ENCODE measurements at regions not wholly inside any gene's neighbourhood (a gene's known extent, or its start where the extent isn't known, plus 50 kb on each side); places are given as distances from the start of the nearest gene placed in this dataset.
"Not testable (repeated sequence)": the region's sequence is repeated elsewhere in the genome, so short reads cannot be mapped to it uniquely, and the experiment has no call there.

DNA sequence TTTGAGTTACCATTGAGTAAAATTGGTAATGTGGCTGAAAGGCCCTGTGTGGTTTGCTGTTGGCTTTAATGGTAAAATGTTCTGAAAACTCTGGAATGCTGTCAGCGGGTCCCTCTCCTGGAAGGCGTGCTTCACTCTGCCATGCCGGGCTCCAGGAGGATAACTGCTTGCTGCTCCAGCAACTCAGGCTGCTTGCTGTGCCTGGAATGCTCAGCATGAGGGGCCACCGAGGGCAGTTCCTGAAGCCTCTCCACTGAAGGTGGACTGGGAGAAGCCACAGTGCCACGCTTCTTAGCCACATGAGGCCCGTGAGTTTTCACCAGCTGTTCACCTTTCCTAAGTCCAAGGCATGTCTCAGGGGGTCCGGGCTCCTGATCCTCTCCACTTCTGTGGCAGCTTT lies 90.4 kb upstream of the FAM110C start:
- Mint-ChIP-seq H3K27me3 (peaks cover 49% of the 10 kb centered on the region), H3K27ac (peak overlapping the region in 1 of 3 donors; percentile 27), H3K36me3 (no peaks in the 10 kb centered on the region), H3K4me1 (peaks cover 0 to 2% (median 0%) of the 10 kb centered on the region in 4 donors), H3K4me3 (no peak overlapping the region), H3K9me3 (peaks cover 0 to 2% (median 0%) of the 10 kb centered on the region in 7 donors)
- Histone ChIP-seq H3K36me3 (ENCODE audit: control insufficient read depth, insufficient read depth, low read length) (no peaks in the 10 kb centered on the region), H3K4me3 (ENCODE audit: low read depth, low read length) (no peak overlapping the region), H3K27me3 (ENCODE audit: control insufficient read depth, insufficient read depth, low read length) (peaks cover 7% of the 10 kb centered on the region), H3K27ac (ENCODE audit: insufficient read depth, low read length, poor library complexity, severe bottlenecking) (no peak overlapping the region), H3K4me1 (ENCODE audit: control insufficient read depth, insufficient read depth, low read length, poor library complexity, severe bottlenecking) (no peaks in the 10 kb centered on the region), H3K9me3 (ENCODE audit: control insufficient read depth in 2 of 2, low read length in 2 of 2) (no peaks in the 10 kb centered on the region)
- ATAC-seq (ENCODE audit: low read depth in 2 of 2): no peak
- no peak for DNase-seq

DNA sequence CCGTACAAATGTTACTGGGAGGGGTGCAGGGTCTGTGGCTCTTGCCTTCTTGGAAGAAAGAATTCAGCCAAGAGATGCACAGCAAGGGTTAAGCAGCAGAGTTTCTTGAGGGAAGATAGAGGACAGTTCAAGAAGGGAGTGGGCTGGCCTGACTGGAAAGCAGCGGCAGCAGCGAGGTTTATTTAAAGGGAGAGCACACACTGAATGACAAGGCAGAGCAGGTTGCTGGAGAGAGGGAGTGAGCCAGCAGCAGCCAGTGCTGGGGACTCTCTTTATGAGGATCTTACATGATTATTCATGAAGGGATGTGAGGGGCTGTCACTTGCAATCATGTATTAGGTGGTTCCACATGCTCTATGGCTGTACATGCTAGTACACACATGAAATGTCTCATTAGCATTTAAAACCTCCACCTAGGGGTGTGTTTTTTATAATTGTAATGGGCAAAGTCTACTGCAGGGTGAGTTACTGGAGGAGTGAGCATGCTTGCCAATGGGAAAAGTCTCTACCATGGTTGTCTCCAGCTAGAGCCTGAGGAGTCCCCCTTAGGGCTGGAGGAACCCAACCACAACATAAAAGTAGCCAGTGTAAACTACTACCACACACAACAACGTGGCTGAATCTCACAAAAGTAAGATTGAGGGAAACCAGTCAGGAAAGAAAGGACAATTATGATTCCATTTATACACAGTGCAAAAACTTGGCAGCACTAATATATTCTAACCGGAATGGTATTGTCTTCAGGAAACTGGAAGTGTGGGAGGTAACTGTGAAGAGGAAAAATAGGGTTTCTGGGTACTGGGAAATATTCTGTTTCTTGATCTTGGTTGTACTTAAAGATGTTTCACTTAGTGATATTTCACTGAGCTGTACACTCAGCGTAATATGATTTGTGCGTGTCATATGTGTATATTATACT lies 87.6 kb upstream of the FAM110C start:
- peaks cover 6% of the 10 kb centered on the region for H3K27me3 ChIP-seq (ENCODE audit: control insufficient read depth, insufficient read depth, low read length)
- H3K27ac Mint-ChIP-seq: no peak overlapping the region
- H3K4me3 ChIP-seq (ENCODE audit: low read depth, low read length): no peak overlapping the region
- H3K4me1 ChIP-seq (ENCODE audit: control insufficient read depth, insufficient read depth, low read length, poor library complexity, severe bottlenecking): no peaks in the 10 kb centered on the region
- DNase-seq (no peak), ATAC-seq (ENCODE audit: low read depth in 2 of 2) (no peak)
- H3K36me3 ChIP-seq (ENCODE audit: control insufficient read depth, insufficient read depth, low read length): no peaks in the 10 kb centered on the region
- no peak overlapping the region for H3K4me3 Mint-ChIP-seq
- no peak overlapping the region for H3K27ac ChIP-seq (ENCODE audit: insufficient read depth, low read length, poor library complexity, severe bottlenecking)
- H3K4me1 Mint-ChIP-seq: no peaks in the 10 kb centered on the region
- peaks cover 0 to 2% (median 0%) of the 10 kb centered on the region in 7 donors for H3K9me3 Mint-ChIP-seq
- no peaks in the 10 kb centered on the region for H3K36me3 Mint-ChIP-seq
- peaks cover 58% of the 10 kb centered on the region for H3K27me3 Mint-ChIP-seq
- no peaks in the 10 kb centered on the region for H3K9me3 ChIP-seq (ENCODE audit: control insufficient read depth in 2 of 2, low read length in 2 of 2)

DNA sequence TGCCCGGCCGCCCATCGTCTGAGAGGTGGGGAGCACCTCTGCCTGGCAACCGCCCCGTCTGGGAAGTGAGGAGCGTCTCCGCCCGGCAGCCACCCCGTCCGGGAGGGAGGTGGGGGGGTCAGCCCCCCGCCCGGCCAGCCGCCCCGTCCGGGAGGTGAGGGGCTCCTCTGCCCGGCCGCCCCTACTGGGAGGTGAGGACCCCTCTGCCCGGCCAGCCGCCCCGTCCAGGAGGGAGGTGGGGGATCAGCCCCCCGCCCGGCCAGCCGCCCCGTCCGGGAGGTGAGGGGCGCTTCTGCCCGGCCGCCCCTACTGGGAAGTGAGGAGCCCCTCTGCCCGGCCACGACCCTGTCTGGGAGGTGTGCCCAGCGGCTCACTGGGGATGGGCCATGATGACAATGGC lies 80.5 kb upstream of the FAM110C start:
- H3K27me3 ChIP-seq (ENCODE audit: control insufficient read depth, insufficient read depth, low read length); H3K9me3 Mint-ChIP-seq; H3K27ac ChIP-seq (ENCODE audit: insufficient read depth, low read length, poor library complexity, severe bottlenecking); H3K4me1 Mint-ChIP-seq; H3K36me3 ChIP-seq (ENCODE audit: control insufficient read depth, insufficient read depth, low read length); H3K27ac Mint-ChIP-seq; H3K4me3 Mint-ChIP-seq; H3K36me3 Mint-ChIP-seq; H3K4me3 ChIP-seq (ENCODE audit: low read depth, low read length); H3K9me3 ChIP-seq (ENCODE audit: control insufficient read depth in 2 of 2, low read length in 2 of 2); ATAC-seq (ENCODE audit: low read depth in 2 of 2); H3K4me1 ChIP-seq (ENCODE audit: control insufficient read depth, insufficient read depth, low read length, poor library complexity, severe bottlenecking); DNase-seq: not testable (repeated sequence)
- peaks cover 20% of the 10 kb centered on the region for H3K27me3 Mint-ChIP-seq

DNA sequence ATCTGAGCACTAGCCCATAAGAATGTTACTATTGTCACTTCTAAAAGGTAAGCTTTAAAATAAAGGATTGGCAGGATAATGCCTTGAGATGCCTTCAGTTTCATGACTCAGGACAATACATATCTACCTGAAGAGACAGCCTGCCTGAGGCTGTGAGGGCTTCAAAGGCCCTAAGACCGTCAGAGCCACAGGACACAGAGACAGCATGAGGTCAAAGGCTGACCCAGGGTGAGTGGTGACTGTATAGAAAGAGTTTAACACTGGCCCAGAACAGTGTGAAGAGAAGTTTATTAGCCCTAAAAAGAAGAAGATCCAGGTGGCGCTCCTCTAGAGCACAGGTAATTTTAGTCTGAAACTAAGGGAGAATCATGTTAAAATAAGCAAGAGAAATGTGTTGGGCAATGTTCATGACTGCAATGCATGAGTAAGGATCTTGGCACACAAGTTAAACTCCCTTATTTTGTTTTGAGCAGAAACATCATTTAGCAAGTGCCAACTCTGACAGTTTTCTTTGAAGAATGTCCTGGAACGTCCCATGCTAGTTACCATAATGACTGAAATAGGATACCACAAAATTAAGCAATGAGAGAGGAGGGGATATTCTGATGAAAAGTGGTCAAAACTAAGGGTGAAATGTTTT lies 78.1 kb upstream of the FAM110C start:
- no peak overlapping the region for H3K27ac ChIP-seq (ENCODE audit: insufficient read depth, low read length, poor library complexity, severe bottlenecking)
- ATAC-seq (ENCODE audit: low read depth in 2 of 2): no peak
- no peak for DNase-seq
- H3K4me1 ChIP-seq (ENCODE audit: control insufficient read depth, insufficient read depth, low read length, poor library complexity, severe bottlenecking): no peaks in the 10 kb centered on the region
- H3K4me1 Mint-ChIP-seq: no peaks in the 10 kb centered on the region
- H3K36me3 Mint-ChIP-seq: no peaks in the 10 kb centered on the region
- H3K9me3 ChIP-seq (ENCODE audit: control insufficient read depth in 2 of 2, low read length in 2 of 2): no peaks in the 10 kb centered on the region
- peaks cover 0 to 4% (median 0%) of the 10 kb centered on the region in 7 donors for H3K9me3 Mint-ChIP-seq
- peaks cover 3% of the 10 kb centered on the region for H3K27me3 ChIP-seq (ENCODE audit: control insufficient read depth, insufficient read depth, low read length)
- H3K4me3 Mint-ChIP-seq: no peak overlapping the region
- H3K4me3 ChIP-seq (ENCODE audit: low read depth, low read length): no peak overlapping the region
- H3K36me3 ChIP-seq (ENCODE audit: control insufficient read depth, insufficient read depth, low read length): no peaks in the 10 kb centered on the region
- peaks cover 13% of the 10 kb centered on the region for H3K27me3 Mint-ChIP-seq
- no peak overlapping the region for H3K27ac Mint-ChIP-seq

DNA sequence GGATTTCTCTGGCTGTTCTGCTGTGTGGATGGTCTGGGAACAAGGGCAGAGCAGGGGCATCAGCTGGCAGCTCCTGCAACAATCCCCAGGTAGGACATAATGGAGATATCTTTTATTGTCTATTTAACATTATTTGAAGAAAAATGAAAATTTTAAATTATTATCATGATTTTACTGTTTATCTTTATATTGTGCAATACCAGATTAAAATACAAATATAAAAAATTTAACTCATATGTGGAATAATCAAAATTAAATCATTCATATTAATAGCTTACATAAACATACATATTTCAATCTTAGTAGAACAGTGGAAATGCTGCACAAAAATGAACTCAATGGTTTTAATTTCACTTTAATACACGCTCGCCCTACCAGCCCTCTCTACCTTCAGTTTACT lies 70.6 kb upstream of the FAM110C start:
- DNase-seq (no peak), ATAC-seq (ENCODE audit: low read depth in 2 of 2) (no peak)
- Mint-ChIP-seq H3K27me3 (peaks cover 9% of the 10 kb centered on the region), H3K9me3 (peaks cover 0 to 1% (median 0%) of the 10 kb centered on the region in 7 donors), H3K36me3 (no peaks in the 10 kb centered on the region), H3K4me3 (peak overlapping the region in 1 of 4 donors; percentile 23), H3K27ac (no peak overlapping the region), H3K4me1 (no peaks in the 10 kb centered on the region)
- Histone ChIP-seq H3K4me3 (ENCODE audit: low read depth, low read length) (no peak overlapping the region), H3K27me3 (ENCODE audit: control insufficient read depth, insufficient read depth, low read length) (peaks cover 13% of the 10 kb centered on the region), H3K4me1 (ENCODE audit: control insufficient read depth, insufficient read depth, low read length, poor library complexity, severe bottlenecking) (no peaks in the 10 kb centered on the region), H3K36me3 (ENCODE audit: control insufficient read depth, insufficient read depth, low read length) (no peaks in the 10 kb centered on the region), H3K27ac (ENCODE audit: insufficient read depth, low read length, poor library complexity, severe bottlenecking) (no peak overlapping the region), H3K9me3 (ENCODE audit: control insufficient read depth in 2 of 2, low read length in 2 of 2) (no peaks in the 10 kb centered on the region)

DNA sequence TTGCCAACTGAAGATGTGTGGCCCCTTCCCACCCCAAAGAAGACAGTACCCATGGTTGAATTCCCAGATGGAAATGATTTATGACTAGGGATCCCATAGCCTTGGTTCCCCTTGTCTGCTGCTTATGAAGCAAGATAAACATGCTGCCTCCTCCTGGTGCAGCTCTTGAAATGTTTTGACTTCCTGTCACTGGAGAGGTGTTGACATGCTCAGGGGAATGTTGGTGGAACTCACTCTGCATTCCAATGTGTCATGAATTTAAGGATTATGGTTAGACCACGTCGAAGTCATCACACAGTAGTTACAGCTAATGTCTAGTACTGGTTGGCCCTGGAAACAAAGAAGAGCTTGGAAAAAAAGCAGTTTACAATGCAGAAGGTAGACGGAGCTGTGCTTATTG lies 69.0 kb upstream of the FAM110C start:
- Mint-ChIP-seq H3K27ac (peak overlapping the region in 1 of 3 donors; percentile 57), H3K27me3 (peaks cover 11% of the 10 kb centered on the region), H3K4me3 (no peak overlapping the region), H3K36me3 (no peaks in the 10 kb centered on the region), H3K9me3 (peaks cover 0 to 1% (median 0%) of the 10 kb centered on the region in 7 donors), H3K4me1 (no peaks in the 10 kb centered on the region)
- no peaks in the 10 kb centered on the region for H3K4me1 ChIP-seq (ENCODE audit: control insufficient read depth, insufficient read depth, low read length, poor library complexity, severe bottlenecking)
- H3K27me3 ChIP-seq (ENCODE audit: control insufficient read depth, insufficient read depth, low read length): peaks cover 17% of the 10 kb centered on the region
- H3K4me3 ChIP-seq (ENCODE audit: low read depth, low read length): no peak overlapping the region
- no peaks in the 10 kb centered on the region for H3K9me3 ChIP-seq (ENCODE audit: control insufficient read depth in 2 of 2, low read length in 2 of 2)
- no peaks in the 10 kb centered on the region for H3K36me3 ChIP-seq (ENCODE audit: control insufficient read depth, insufficient read depth, low read length)
- peak in 1 of 3 donors; percentile 10 for DNase-seq
- H3K27ac ChIP-seq (ENCODE audit: insufficient read depth, low read length, poor library complexity, severe bottlenecking): no peak overlapping the region
- ATAC-seq (ENCODE audit: low read depth in 2 of 2): no peak

DNA sequence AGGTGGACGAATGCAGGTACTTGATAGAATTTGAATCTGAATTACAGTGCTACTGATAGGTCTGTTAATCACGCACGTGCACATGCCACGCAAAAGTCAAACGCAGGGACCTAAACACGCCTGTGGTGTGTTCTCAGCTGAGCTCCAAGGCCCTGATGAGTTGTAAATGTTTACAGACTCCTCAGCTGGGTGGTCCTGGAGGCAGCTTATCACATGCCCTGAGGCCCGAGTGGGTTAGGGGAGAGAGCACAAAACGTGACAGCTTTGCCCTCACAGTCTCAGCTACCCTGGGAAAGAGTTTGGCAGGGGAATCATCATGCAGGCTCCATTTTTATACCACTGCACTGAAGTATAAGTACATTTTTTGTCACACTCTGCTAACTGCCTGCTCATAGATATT lies 68.3 kb upstream of the FAM110C start:
- H3K27me3 ChIP-seq (ENCODE audit: control insufficient read depth, insufficient read depth, low read length): peaks cover 17% of the 10 kb centered on the region
- H3K4me1 ChIP-seq (ENCODE audit: control insufficient read depth, insufficient read depth, low read length, poor library complexity, severe bottlenecking): no peaks in the 10 kb centered on the region
- no peak overlapping the region for H3K27ac Mint-ChIP-seq
- no peak overlapping the region for H3K27ac ChIP-seq (ENCODE audit: insufficient read depth, low read length, poor library complexity, severe bottlenecking)
- peaks cover 16% of the 10 kb centered on the region for H3K27me3 Mint-ChIP-seq
- H3K9me3 ChIP-seq (ENCODE audit: control insufficient read depth in 2 of 2, low read length in 2 of 2): no peaks in the 10 kb centered on the region
- ATAC-seq (ENCODE audit: low read depth in 2 of 2): no peak
- DNase-seq: no peak
- no peak overlapping the region for H3K4me3 Mint-ChIP-seq
- no peaks in the 10 kb centered on the region for H3K4me1 Mint-ChIP-seq
- H3K4me3 ChIP-seq (ENCODE audit: low read depth, low read length): no peak overlapping the region
- no peaks in the 10 kb centered on the region for H3K36me3 ChIP-seq (ENCODE audit: control insufficient read depth, insufficient read depth, low read length)
- H3K9me3 Mint-ChIP-seq: peaks cover 0 to 1% (median 0%) of the 10 kb centered on the region in 7 donors
- no peaks in the 10 kb centered on the region for H3K36me3 Mint-ChIP-seq
